Liver (tissue), 8 donors: ENCODE measurements at regions not wholly inside any gene's neighbourhood (a gene's known extent, or its start where the extent isn't known, plus 50 kb on each side); places are given as distances from the start of the nearest gene placed in this dataset.

ENCODE experiments used
- DNase-seq: peaks from one replicate; pipeline ENCODE4 v3.0.0-alpha.2; 2017; ENCODE audit warnings: low spot score
- H3K27ac ChIP-seq, 2 donors: one replicate each; pipeline ENCODE4 v1.7.0; 2013; ENCODE audit warnings: inconsistent platforms in 2 of 2, low read length in 2 of 2, control low read depth in 1 of 2, low read depth in 1 of 2, mild to moderate bottlenecking in 1 of 2
- H3K27me3 ChIP-seq, 4 donors: one replicate each; pipeline versions ENCODE4 v1.6.1 to v1.7.0; 2013; ENCODE audit warnings: low read length in 3 of 4, inconsistent platforms in 1 of 4, mild to moderate bottlenecking in 1 of 4, moderate library complexity in 1 of 4; ENCODE audit not compliant: control insufficient read depth in 4 of 4, insufficient read depth in 4 of 4
- H3K36me3 ChIP-seq, 4 donors: one replicate each; pipeline versions ENCODE4 v1.6.1 to v1.7.0; 2013; ENCODE audit warnings: low read length in 3 of 4, mild to moderate bottlenecking in 3 of 4, low read depth in 1 of 4, moderate library complexity in 1 of 4; ENCODE audit not compliant: control insufficient read depth in 4 of 4, insufficient read depth in 3 of 4
- H3K4me1 ChIP-seq, 4 donors: one replicate each; pipeline versions ENCODE4 v1.6.1 to v1.7.0; 2013; ENCODE audit warnings: low read length in 3 of 4, mild to moderate bottlenecking in 3 of 4, moderate library complexity in 1 of 4; ENCODE audit not compliant: control insufficient read depth in 4 of 4, insufficient read depth in 4 of 4
- H3K4me3 ChIP-seq, 3 donors: one replicate each; pipeline versions ENCODE4 v1.6.1 to v1.7.0; 2013; ENCODE audit warnings: low read length in 3 of 3, control low read depth in 1 of 3, low read depth in 1 of 3, mild to moderate bottlenecking in 1 of 3
- H3K9ac ChIP-seq, 2 donors: one replicate each; pipeline ENCODE4 v1.7.0; 2013; ENCODE audit warnings: low read length in 2 of 2, mild to moderate bottlenecking in 2 of 2, moderate library complexity in 2 of 2, control low read depth in 1 of 2, low read depth in 1 of 2
- H3K9me3 ChIP-seq, 4 donors: one replicate each; pipeline versions ENCODE4 v1.6.1 to v1.7.0; 2013; ENCODE audit warnings: low read length in 3 of 4; ENCODE audit not compliant: control insufficient read depth in 4 of 4
- EGR1 ChIP-seq, 2 donors: IDR thresholded peaks; 2 replicates each; pipeline ENCODE4 v1.6.1; 2016 to 2018; ENCODE audit warnings: antibody characterized with exemption in 2 of 2, low read depth in 2 of 2
- FOXA2 ChIP-seq: IDR thresholded peaks from 2 replicates; pipeline ENCODE4 v1.6.1; 2016; ENCODE audit warnings: antibody characterized with exemption
- GABPA ChIP-seq, 2 donors: IDR thresholded peaks in 1 of 2; conservative IDR thresholded peaks in 1 of 2; 2 replicates each; pipeline ENCODE4 v1.6.1; 2016; ENCODE audit warnings: antibody characterized with exemption in 2 of 2, mild to moderate bottlenecking in 1 of 2, moderate library complexity in 1 of 2
- HNF4A ChIP-seq, 2 donors: conservative IDR thresholded peaks; 2 replicates each; pipeline ENCODE4 v1.6.1; 2016; ENCODE audit warnings: antibody characterized with exemption in 2 of 2, mild to moderate bottlenecking in 2 of 2
- NR2F2 ChIP-seq: IDR thresholded peaks from 2 replicates; pipeline ENCODE4 v1.6.1; 2016; ENCODE audit warnings: antibody characterized with exemption
- RXRA ChIP-seq, 2 donors: IDR thresholded peaks; 2 replicates each; pipeline ENCODE4 v1.6.1; 2017 to 2018; ENCODE audit warnings: antibody characterized with exemption in 2 of 2, mild to moderate bottlenecking in 1 of 2
- SP1 ChIP-seq: IDR thresholded peaks from 2 replicates; pipeline ENCODE4 v1.6.1; 2018; ENCODE audit warnings: antibody characterized with exemption, mild to moderate bottlenecking
- TAF1 ChIP-seq: conservative IDR thresholded peaks from 2 replicates; pipeline ENCODE4 v1.6.1; 2016; ENCODE audit warnings: antibody characterized with exemption, mild to moderate bottlenecking
- YY1 ChIP-seq: IDR thresholded peaks from 2 replicates; pipeline ENCODE4 v1.6.1; 2016; ENCODE audit warnings: antibody characterized with exemption, mild to moderate bottlenecking
- WGBS: extraction: QIAGEN DNeasy Blood & Tissue Kit; methylation state at CpG from one replicate; pipeline ENCODE4 v1.1.7; 2013; 5-methylcytosine and 5-hydroxymethylcytosine counted together
- TF ChIP-seq, protein P1 (sequence below): fragments of 150-350 bp; IDR thresholded peaks from 2 replicates; pipeline ENCODE4 v1.5.1; 2017; ENCODE audit warnings: improper control_type of control experiment, low read depth, low read length; ENCODE audit not compliant: missing input control
- TF ChIP-seq, protein P2 (sequence below): IDR thresholded peaks from 2 replicates; pipeline ENCODE4 v1.6.1; 2016; ENCODE audit warnings: antibody characterized with exemption
- TF ChIP-seq, protein P3 (sequence below): IDR thresholded peaks from 2 replicates; pipeline ENCODE4 v1.6.1; 2016; ENCODE audit warnings: antibody characterized with exemption
- TF ChIP-seq, protein P4 (sequence below): IDR thresholded peaks from 2 replicates; pipeline ENCODE4 v1.6.1; 2016; ENCODE audit warnings: antibody characterized with exemption, mild to moderate bottlenecking
- TF ChIP-seq, protein P5 (sequence below): IDR thresholded peaks from 2 replicates; pipeline ENCODE4 v1.6.1; 2016; ENCODE audit warnings: antibody characterized with exemption
- donor health status: healthy.
- donor health status: healthy.
- donor health status: healthy.
- donor health status: healthy.
- donor health status: healthy.

DNA sequence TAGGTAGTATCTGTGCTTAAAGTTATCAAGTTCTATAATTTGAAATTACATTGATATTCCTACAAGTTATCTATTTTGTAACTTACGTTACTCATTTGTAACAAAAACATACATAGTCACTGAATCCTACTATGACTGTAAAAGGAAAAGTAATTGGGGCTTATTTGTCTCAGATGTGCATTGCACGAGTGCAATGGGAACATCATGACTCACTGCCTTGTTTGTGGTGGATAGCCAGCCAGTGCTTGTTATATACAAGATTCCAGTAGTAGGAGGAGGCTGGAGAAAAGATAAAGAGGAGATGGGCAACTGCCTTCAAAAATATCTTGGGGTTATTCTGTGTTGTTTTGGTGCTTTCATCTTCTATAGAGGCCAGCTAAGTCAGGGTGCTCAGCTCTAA lies 164.1 kb downstream of the RNF144B start (continued):
- TF ChIP-seq, protein P1, sequence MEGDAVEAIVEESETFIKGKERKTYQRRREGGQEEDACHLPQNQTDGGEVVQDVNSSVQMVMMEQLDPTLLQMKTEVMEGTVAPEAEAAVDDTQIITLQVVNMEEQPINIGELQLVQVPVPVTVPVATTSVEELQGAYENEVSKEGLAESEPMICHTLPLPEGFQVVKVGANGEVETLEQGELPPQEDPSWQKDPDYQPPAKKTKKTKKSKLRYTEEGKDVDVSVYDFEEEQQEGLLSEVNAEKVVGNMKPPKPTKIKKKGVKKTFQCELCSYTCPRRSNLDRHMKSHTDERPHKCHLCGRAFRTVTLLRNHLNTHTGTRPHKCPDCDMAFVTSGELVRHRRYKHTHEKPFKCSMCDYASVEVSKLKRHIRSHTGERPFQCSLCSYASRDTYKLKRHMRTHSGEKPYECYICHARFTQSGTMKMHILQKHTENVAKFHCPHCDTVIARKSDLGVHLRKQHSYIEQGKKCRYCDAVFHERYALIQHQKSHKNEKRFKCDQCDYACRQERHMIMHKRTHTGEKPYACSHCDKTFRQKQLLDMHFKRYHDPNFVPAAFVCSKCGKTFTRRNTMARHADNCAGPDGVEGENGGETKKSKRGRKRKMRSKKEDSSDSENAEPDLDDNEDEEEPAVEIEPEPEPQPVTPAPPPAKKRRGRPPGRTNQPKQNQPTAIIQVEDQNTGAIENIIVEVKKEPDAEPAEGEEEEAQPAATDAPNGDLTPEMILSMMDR: no peak

DNA sequence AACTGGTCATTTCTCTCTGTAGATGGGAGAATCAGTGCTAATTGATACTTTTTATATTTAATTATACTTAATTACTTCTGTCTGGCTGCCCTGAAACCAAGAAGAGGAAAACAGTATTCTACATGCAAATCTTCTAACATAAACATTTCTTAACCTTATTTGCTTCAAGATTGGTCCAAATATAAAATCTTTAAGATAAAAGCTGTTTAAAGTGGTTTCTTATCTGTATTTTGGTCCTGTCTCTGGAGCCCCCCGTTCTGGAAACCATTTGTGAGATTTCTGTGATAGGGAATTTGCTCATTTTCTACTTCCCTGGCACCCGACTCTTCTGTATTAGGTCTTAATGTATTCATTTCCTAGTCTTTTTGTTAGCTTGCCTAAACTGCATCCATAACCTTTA lies 168.6 kb downstream of the RNF144B start:
- Histone ChIP-seq H3K9ac (no peak overlapping the region), H3K27ac (no peak overlapping the region), H3K4me3 (no peak overlapping the region), H3K4me1 (no peaks in the 10 kb centered on the region), H3K9me3 (no peaks in the 10 kb centered on the region), H3K27me3 (no peaks in the 10 kb centered on the region), H3K36me3 (no peaks in the 10 kb centered on the region)
- TF ChIP-seq TAF1: no peak
- no peak for TF ChIP-seq EGR1 (IDR thresholded peaks at IDR 0.05; ENCODE audit: low read depth in 2 of 2)
- TF ChIP-seq HNF4A (conservative IDR thresholded peaks at IDR 0.05): no peak
- TF ChIP-seq, protein P2, sequence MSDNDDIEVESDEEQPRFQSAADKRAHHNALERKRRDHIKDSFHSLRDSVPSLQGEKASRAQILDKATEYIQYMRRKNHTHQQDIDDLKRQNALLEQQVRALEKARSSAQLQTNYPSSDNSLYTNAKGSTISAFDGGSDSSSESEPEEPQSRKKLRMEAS: no peak
- TF ChIP-seq RXRA (IDR thresholded peaks at IDR 0.05): no peak
- TF ChIP-seq GABPA (IDR thresholded peaks at IDR 0.05 in 1 of 2, conservative IDR thresholded peaks at IDR 0.05 in 1 of 2): no peak
- no peak for TF ChIP-seq YY1
- no peak for TF ChIP-seq FOXA2
- TF ChIP-seq SP1: no peak
- TF ChIP-seq, protein P3, sequence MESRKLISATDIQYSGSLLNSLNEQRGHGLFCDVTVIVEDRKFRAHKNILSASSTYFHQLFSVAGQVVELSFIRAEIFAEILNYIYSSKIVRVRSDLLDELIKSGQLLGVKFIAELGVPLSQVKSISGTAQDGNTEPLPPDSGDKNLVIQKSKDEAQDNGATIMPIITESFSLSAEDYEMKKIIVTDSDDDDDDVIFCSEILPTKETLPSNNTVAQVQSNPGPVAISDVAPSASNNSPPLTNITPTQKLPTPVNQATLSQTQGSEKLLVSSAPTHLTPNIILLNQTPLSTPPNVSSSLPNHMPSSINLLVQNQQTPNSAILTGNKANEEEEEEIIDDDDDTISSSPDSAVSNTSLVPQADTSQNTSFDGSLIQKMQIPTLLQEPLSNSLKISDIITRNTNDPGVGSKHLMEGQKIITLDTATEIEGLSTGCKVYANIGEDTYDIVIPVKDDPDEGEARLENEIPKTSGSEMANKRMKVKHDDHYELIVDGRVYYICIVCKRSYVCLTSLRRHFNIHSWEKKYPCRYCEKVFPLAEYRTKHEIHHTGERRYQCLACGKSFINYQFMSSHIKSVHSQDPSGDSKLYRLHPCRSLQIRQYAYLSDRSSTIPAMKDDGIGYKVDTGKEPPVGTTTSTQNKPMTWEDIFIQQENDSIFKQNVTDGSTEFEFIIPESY: no peak
- no peak for TF ChIP-seq NR2F2
- TF ChIP-seq, protein P4, sequence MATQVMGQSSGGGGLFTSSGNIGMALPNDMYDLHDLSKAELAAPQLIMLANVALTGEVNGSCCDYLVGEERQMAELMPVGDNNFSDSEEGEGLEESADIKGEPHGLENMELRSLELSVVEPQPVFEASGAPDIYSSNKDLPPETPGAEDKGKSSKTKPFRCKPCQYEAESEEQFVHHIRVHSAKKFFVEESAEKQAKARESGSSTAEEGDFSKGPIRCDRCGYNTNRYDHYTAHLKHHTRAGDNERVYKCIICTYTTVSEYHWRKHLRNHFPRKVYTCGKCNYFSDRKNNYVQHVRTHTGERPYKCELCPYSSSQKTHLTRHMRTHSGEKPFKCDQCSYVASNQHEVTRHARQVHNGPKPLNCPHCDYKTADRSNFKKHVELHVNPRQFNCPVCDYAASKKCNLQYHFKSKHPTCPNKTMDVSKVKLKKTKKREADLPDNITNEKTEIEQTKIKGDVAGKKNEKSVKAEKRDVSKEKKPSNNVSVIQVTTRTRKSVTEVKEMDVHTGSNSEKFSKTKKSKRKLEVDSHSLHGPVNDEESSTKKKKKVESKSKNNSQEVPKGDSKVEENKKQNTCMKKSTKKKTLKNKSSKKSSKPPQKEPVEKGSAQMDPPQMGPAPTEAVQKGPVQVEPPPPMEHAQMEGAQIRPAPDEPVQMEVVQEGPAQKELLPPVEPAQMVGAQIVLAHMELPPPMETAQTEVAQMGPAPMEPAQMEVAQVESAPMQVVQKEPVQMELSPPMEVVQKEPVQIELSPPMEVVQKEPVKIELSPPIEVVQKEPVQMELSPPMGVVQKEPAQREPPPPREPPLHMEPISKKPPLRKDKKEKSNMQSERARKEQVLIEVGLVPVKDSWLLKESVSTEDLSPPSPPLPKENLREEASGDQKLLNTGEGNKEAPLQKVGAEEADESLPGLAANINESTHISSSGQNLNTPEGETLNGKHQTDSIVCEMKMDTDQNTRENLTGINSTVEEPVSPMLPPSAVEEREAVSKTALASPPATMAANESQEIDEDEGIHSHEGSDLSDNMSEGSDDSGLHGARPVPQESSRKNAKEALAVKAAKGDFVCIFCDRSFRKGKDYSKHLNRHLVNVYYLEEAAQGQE: no peak
- TF ChIP-seq, protein P5, sequence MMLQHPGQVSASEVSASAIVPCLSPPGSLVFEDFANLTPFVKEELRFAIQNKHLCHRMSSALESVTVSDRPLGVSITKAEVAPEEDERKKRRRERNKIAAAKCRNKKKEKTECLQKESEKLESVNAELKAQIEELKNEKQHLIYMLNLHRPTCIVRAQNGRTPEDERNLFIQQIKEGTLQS: no peak
- 55% methylated on average over 2 of the region's 2 CpGs for WGBS
- no peak for DNase-seq
